K562 (cell line): ENCODE measurements at regions not wholly inside any gene's neighbourhood (a gene's known extent, or its start where the extent isn't known, plus 50 kb on each side); places are given as distances from the start of the nearest gene placed in this dataset.
"Not testable (repeated sequence)": the region's sequence is repeated elsewhere in the genome, so short reads cannot be mapped to it uniquely, and the experiment has no call there.

Source experiments
- ATAC-seq: fragments of 200-7000 bp; cut with Tn5 transposase; 3 replicates; pipeline ENCODE4 v1.9.1; 2020; ENCODE audit warnings: moderate library complexity
- BruUV-seq: library from RNA; stranded (reverse); fragments of 400-500 nt; replicated peaks from 2 replicates; lab custom pipeline; 2021; lab: Mats Ljungman, UMichigan
- CTCF ChIA-PET: fragments of 300-600 bp; formaldehyde crosslinking; extraction: SDS; loops from one replicate; lab custom pipeline; 2021; ENCODE audit warnings: low intra/inter-chr PET ratio; lab: Yijun Ruan, JAX
- POLR2A ChIA-PET: fragments of 300-600, 350-650 bp; sonication (Branson Sonifier 250); formaldehyde crosslinking; extraction: SDS; loops from one replicate; lab custom pipeline; 2021; ENCODE audit warnings: antibody characterized with exemption, inconsistent platforms; lab: Yijun Ruan, JAX
- DNase-seq, 4 experiments: peaks; one replicate each; pipeline versions ENCODE4 v3.0.0 to v3.0.0-alpha.2; 2011 to 2018; ENCODE audit warnings: low spot score in 3 of 4, mixed read lengths in 3 of 4; ENCODE audit errors: extremely low read depth in 1 of 4
- FAIRE-seq: peaks from 2 replicates; lab custom pipeline; 2011; peaks lifted over from hg19 to GRCh38; lab: Jason Lieb, UNC
- H2AFZ ChIP-seq: 2 replicates; pipeline ENCODE4 v1.6.0; 2011; ENCODE audit warnings: low read depth, low read length, control low read depth, inconsistent platforms
- H3K27ac ChIP-seq: fragments of 200-600 bp; 3 replicates; pipeline ENCODE4 v1.8.0; 2011; ENCODE audit warnings: low read depth, mild to moderate bottlenecking, control low read depth, inconsistent platforms, low read length, moderate library complexity, mixed read lengths; ENCODE audit errors: extremely low read depth
- H3K27me3 ChIP-seq, 2 experiments: fragments of 300-600 bp in 1 of 2; 2 replicates in 1 of 2; 3 replicates in 1 of 2; pipeline versions ENCODE4 v1.6.0 to v1.8.0; 2011; ENCODE audit warnings: inconsistent platforms in 2 of 2, low read length in 2 of 2, mild to moderate bottlenecking in 1 of 2, mixed read lengths in 1 of 2, moderate library complexity in 1 of 2; ENCODE audit not compliant: control insufficient read depth in 2 of 2, insufficient read depth in 2 of 2
- H3K36me3 ChIP-seq: fragments of 300-600 bp; 3 replicates; pipeline ENCODE4 v1.8.0; 2011; ENCODE audit warnings: mild to moderate bottlenecking, low read length, inconsistent platforms; ENCODE audit not compliant: control insufficient read depth, insufficient read depth
- H3K4me1 ChIP-seq, 2 experiments: fragments of 200-600 bp in 1 of 2; replicated peaks in 1 of 2; 2 replicates in 1 of 2; 3 replicates in 1 of 2; pipeline versions ENCODE4 v1.5.1 to v1.8.0; 2011; ENCODE audit warnings: inconsistent platforms in 2 of 2, low read length in 2 of 2, mild to moderate bottlenecking in 1 of 2, mixed read lengths in 1 of 2, moderate library complexity in 1 of 2; ENCODE audit not compliant: control insufficient read depth in 2 of 2, insufficient read depth in 2 of 2
- H3K4me2 ChIP-seq: 2 replicates; pipeline ENCODE4 v1.6.1; 2011; ENCODE audit warnings: low read length, control low read depth, inconsistent platforms, mixed read lengths; ENCODE audit not compliant: insufficient read depth
- H3K4me3 ChIP-seq: fragments of 200-600 bp; sonication (generic), shearing (Covaris generic); 2 replicates; pipeline ENCODE4 v1.5.1; 2016; ENCODE audit warnings: control low read depth, inconsistent platforms
- H3K79me2 ChIP-seq: fragments of 200-600 bp; 3 replicates; pipeline ENCODE4 v1.8.0; 2011; ENCODE audit warnings: low read length, inconsistent platforms; ENCODE audit not compliant: control insufficient read depth, insufficient read depth
- H3K9ac ChIP-seq, 2 experiments: 2 replicates each; pipeline versions ENCODE4 v1.6.0 to v1.6.1; 2011; ENCODE audit warnings: low read depth in 2 of 2, low read length in 2 of 2, control low read depth in 1 of 2, inconsistent platforms in 1 of 2, mild to moderate bottlenecking in 1 of 2, mixed read lengths in 1 of 2; ENCODE audit not compliant: insufficient read depth in 1 of 2
- H3K9me1 ChIP-seq: one replicate; pipeline ENCODE4 v1.6.0; 2011; ENCODE audit warnings: inconsistent platforms, mild to moderate bottlenecking, low read length, moderate library complexity; ENCODE audit not compliant: control insufficient read depth, insufficient read depth
- H3K9me3 ChIP-seq: replicated peaks from 2 replicates; pipeline ENCODE4 v1.5.1; 2011; ENCODE audit warnings: low read depth, low read length, inconsistent platforms; ENCODE audit not compliant: control insufficient read depth, insufficient read depth
- H4K20me1 ChIP-seq: replicated peaks from 2 replicates; pipeline ENCODE4 v1.6.1; 2011; ENCODE audit warnings: low read length, inconsistent platforms, mixed read lengths; ENCODE audit not compliant: control insufficient read depth, insufficient read depth
- CBFA2T3 ChIP-seq: fragments of 450-650 bp; IDR thresholded peaks from 2 replicates; pipeline ENCODE4 v1.6.1; 2017
- RUNX1 ChIP-seq: sonication (generic); IDR thresholded peaks from 2 replicates; pipeline ENCODE4 v1.6.1; 2016; ENCODE audit warnings: antibody characterized with exemption, low read depth
- WGBS: fragments of 100-300 bp; shearing (Covaris generic); methylation state at CpG from one replicate; pipeline ENCODE4 v1.1.6; 2016; ENCODE audit warnings: low coverage, mixed read lengths; ENCODE audit not compliant: insufficient coverage; ENCODE audit errors: missing lambda C conversion rate; 5-methylcytosine and 5-hydroxymethylcytosine counted together
- in situ Hi-C: fragments of 300-500 bp; cut with MboI; formaldehyde crosslinking; loops from 4 replicates; pipeline ENCODE4 v1.15.0; 2018; ENCODE audit warnings: inconsistent platforms, mixed read lengths
- intact Hi-C: fragments of 100-400 bp; cut with micrococcal nuclease; formaldehyde crosslinking; loops from 2 replicates; pipeline ENCODE4 v1.14.2; 2022
- TF ChIP-seq, protein P1 (sequence below), 2 experiments: fragments of 450-650 bp; conservative IDR thresholded peaks; 2 replicates each; pipeline ENCODE4 v1.6.1; 2017; ENCODE audit warnings: mild to moderate bottlenecking in 2 of 2, moderate library complexity in 2 of 2
- TF ChIP-seq, protein P2 (sequence below): fragments of 250-450 bp; sonication (Bioruptor Pico); IDR thresholded peaks from 2 replicates; pipeline ENCODE4 v1.4.0; 2020; ENCODE audit warnings: mild to moderate bottlenecking, moderate library complexity, borderline replicate concordance
- TF ChIP-seq, protein P3 (sequence below): fragments of 250-450 bp; sonication (Bioruptor Pico); IDR thresholded peaks from 2 replicates; pipeline ENCODE4 v1.8.0; 2022; ENCODE audit warnings: moderate library complexity, mild to moderate bottlenecking, inconsistent platforms

DNA sequence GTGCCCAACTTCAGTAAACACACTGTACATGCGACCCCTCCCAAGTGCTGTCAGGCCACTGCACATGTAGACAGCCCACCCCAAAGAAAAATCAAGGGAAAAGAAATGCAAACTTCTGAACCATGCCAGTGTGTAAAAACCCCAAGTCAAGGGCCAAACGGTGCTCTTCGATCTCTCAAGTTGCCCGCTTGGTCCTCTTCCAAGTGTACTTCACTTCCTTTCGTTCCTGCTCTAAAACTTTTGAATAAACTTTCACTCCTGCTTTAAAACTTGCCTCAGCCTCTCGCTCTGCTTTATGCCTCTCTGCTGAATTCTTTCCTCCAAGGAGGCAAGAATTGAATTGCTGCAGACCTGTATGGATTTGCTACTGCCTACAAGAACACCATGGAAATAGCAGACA, 600.7 kb downstream of the KCTD12 start (continued):
- TF ChIP-seq, protein P1, sequence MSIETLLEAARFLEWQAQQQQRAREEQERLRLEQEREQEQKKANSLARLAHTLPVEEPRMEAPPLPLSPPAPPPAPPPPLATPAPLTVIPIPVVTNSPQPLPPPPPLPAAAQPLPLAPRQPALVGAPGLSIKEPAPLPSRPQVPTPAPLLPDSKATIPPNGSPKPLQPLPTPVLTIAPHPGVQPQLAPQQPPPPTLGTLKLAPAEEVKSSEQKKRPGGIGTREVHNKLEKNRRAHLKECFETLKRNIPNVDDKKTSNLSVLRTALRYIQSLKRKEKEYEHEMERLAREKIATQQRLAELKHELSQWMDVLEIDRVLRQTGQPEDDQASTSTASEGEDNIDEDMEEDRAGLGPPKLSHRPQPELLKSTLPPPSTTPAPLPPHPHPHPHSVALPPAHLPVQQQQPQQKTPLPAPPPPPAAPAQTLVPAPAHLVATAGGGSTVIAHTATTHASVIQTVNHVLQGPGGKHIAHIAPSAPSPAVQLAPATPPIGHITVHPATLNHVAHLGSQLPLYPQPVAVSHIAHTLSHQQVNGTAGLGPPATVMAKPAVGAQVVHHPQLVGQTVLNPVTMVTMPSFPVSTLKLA (conservative IDR thresholded peaks at IDR 0.05) = no peak
- TF ChIP-seq CBFA2T3 (no peak), RUNX1 (no peak)
- TF ChIP-seq, protein P2, sequence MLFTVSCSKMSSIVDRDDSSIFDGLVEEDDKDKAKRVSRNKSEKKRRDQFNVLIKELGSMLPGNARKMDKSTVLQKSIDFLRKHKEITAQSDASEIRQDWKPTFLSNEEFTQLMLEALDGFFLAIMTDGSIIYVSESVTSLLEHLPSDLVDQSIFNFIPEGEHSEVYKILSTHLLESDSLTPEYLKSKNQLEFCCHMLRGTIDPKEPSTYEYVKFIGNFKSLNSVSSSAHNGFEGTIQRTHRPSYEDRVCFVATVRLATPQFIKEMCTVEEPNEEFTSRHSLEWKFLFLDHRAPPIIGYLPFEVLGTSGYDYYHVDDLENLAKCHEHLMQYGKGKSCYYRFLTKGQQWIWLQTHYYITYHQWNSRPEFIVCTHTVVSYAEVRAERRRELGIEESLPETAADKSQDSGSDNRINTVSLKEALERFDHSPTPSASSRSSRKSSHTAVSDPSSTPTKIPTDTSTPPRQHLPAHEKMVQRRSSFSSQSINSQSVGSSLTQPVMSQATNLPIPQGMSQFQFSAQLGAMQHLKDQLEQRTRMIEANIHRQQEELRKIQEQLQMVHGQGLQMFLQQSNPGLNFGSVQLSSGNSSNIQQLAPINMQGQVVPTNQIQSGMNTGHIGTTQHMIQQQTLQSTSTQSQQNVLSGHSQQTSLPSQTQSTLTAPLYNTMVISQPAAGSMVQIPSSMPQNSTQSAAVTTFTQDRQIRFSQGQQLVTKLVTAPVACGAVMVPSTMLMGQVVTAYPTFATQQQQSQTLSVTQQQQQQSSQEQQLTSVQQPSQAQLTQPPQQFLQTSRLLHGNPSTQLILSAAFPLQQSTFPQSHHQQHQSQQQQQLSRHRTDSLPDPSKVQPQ (CRISPR knock-in tag) = no peak
- TF ChIP-seq, protein P3, sequence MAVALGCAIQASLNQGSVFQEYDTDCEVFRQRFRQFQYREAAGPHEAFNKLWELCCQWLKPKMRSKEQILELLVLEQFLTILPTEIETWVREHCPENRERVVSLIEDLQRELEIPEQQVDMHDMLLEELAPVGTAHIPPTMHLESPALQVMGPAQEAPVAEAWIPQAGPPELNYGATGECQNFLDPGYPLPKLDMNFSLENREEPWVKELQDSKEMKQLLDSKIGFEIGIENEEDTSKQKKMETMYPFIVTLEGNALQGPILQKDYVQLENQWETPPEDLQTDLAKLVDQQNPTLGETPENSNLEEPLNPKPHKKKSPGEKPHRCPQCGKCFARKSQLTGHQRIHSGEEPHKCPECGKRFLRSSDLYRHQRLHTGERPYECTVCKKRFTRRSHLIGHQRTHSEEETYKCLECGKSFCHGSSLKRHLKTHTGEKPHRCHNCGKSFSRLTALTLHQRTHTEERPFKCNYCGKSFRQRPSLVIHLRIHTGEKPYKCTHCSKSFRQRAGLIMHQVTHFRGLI (CRISPR knock-in tag) = no peak

DNA sequence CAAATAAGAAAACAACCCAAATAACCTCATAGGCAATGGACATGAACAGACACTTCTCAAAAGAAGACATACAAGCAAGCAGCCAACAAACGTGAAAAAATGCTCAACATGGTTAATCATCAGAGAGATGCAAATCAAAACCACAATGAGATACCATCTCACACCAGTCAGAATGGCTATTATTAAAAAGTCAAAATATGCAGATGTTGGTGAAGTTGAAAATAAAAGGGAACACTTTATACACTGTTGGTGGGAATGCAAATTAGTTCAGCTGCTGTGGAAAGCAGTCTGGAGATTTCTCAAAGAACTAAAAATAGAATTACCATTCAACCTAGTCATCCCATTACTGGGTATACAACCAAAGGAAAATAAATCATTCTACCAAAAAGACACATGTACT, 606.4 kb downstream of the KCTD12 start:
- intact Hi-C loops, H3K9me1 ChIP-seq, BruUV-seq, H4K20me1 ChIP-seq, H3K79me2 ChIP-seq, DNase-seq, FAIRE-seq, POLR2A ChIA-PET, in situ Hi-C loops, CTCF ChIA-PET, H3K36me3 ChIP-seq, H3K9me3 ChIP-seq, H3K9ac ChIP-seq, ATAC-seq, H3K4me2 ChIP-seq, H3K27me3 ChIP-seq, H3K4me1 ChIP-seq, H3K4me3 ChIP-seq, H2AFZ ChIP-seq, H3K27ac ChIP-seq: not testable (repeated sequence)
- WGBS = 0% methylated on average over 1 of the region's 1 CpG
